HEK293 (cell line): ENCODE measurements at regions not wholly inside any gene's neighbourhood (a gene's known extent, or its start where the extent isn't known, plus 50 kb on each side); places are given as distances from the start of the nearest gene placed in this dataset.

ENCODE experiments used
- CTCF ChIA-PET: fragments of 350-600 bp; formaldehyde crosslinking; extraction: SDS; loops from one replicate; lab custom pipeline; 2021; ENCODE audit warnings: antibody characterized with exemption; lab: Yijun Ruan, JAX
- POLR2A ChIA-PET: fragments of 300-600 bp; formaldehyde crosslinking; extraction: SDS; loops from one replicate; lab custom pipeline; 2020; ENCODE audit warnings: antibody characterized with exemption, inconsistent platforms; lab: Yijun Ruan, JAX
- H3K27ac ChIP-seq: fragments of 200-500 bp; sonication (Bioruptor generic); 2 replicates; pipeline ENCODE4 v1.5.1; 2014; ENCODE audit warnings: low read depth, low read length, control low read depth, inconsistent platforms; ENCODE audit errors: extremely low read depth
- H3K36me3 ChIP-seq, 2 experiments: fragments of 200-500 bp in 1 of 2; sonication (Bioruptor generic) in 1 of 2; 1 replicate in 1 of 2; 2 replicates in 1 of 2; pipeline ENCODE4 v1.5.1; 2014 to 2017; ENCODE audit warnings: inconsistent platforms in 2 of 2, low read length in 2 of 2; ENCODE audit not compliant: control insufficient read depth in 2 of 2, insufficient read depth in 1 of 2
- H3K4me1 ChIP-seq: fragments of 200-500 bp; sonication (Bioruptor generic); 2 replicates; pipeline ENCODE4 v1.5.1; 2014; ENCODE audit warnings: mild to moderate bottlenecking, low read length, inconsistent platforms; ENCODE audit not compliant: control insufficient read depth, insufficient read depth
- H3K4me3 ChIP-seq: 2 replicates; pipeline ENCODE4 v1.5.1; 2011; ENCODE audit warnings: low read depth, mild to moderate bottlenecking, control low read depth, low read length, moderate library complexity
- H3K9me3 ChIP-seq: fragments of 200-500 bp; sonication (Bioruptor generic); 2 replicates; pipeline ENCODE4 v1.5.1; 2014; ENCODE audit warnings: low read depth, low read length, inconsistent platforms; ENCODE audit not compliant: control insufficient read depth, insufficient read depth
- BCL11B ChIP-seq: fragments of 450-650 bp; formaldehyde crosslinking; IDR thresholded peaks from 2 replicates; pipeline ENCODE4 v1.5.1; 2016; ENCODE audit warnings: low read depth, missing biosample characterization, missing genetic modification characterization
- KLF16 ChIP-seq: fragments of 450-650 bp; formaldehyde crosslinking; IDR thresholded peaks from 2 replicates; pipeline ENCODE4 v1.5.1; 2017; ENCODE audit warnings: missing biosample characterization, missing genetic modification characterization
- OVOL3 ChIP-seq: fragments of 450-650 bp; formaldehyde crosslinking; IDR thresholded peaks from 2 replicates; pipeline ENCODE4 v1.5.1; 2016; ENCODE audit warnings: missing biosample characterization, missing genetic modification characterization
- PATZ1 ChIP-seq: fragments of 450-650 bp; formaldehyde crosslinking; IDR thresholded peaks from 2 replicates; pipeline ENCODE4 v1.5.1; 2016; ENCODE audit warnings: missing biosample characterization, missing genetic modification characterization
- PRDM6 ChIP-seq: fragments of 450-650 bp; formaldehyde crosslinking; IDR thresholded peaks from 2 replicates; pipeline ENCODE4 v1.5.1; 2017; ENCODE audit warnings: missing biosample characterization, missing genetic modification characterization
- YY2 ChIP-seq: fragments of 450-650 bp; formaldehyde crosslinking; IDR thresholded peaks from 2 replicates; pipeline ENCODE4 v1.5.1; 2016; ENCODE audit warnings: missing biosample characterization, missing genetic modification characterization
- ZBTB1 ChIP-seq: fragments of 450-650 bp; formaldehyde crosslinking; IDR thresholded peaks from 2 replicates; pipeline ENCODE4 v1.5.1; 2016; ENCODE audit warnings: missing biosample characterization, missing genetic modification characterization
- ZFP3 ChIP-seq: fragments of 450-650 bp; formaldehyde crosslinking; IDR thresholded peaks from 2 replicates; pipeline ENCODE4 v1.5.1; 2016; ENCODE audit warnings: low read depth, missing biosample characterization, missing genetic modification characterization
- ZNF112 ChIP-seq: fragments of 450-650 bp; formaldehyde crosslinking; IDR thresholded peaks from 2 replicates; pipeline ENCODE4 v1.5.0; 2017; ENCODE audit warnings: missing biosample characterization, missing genetic modification characterization
- ZNF157 ChIP-seq: fragments of 450-650 bp; formaldehyde crosslinking; IDR thresholded peaks from 2 replicates; pipeline ENCODE4 v1.5.1; 2016; ENCODE audit warnings: missing biosample characterization, missing genetic modification characterization
- ZNF16 ChIP-seq: fragments of 450-650 bp; formaldehyde crosslinking; IDR thresholded peaks from 2 replicates; pipeline ENCODE4 v1.5.1; 2016; ENCODE audit warnings: low read depth, missing biosample characterization, missing genetic modification characterization
- ZNF221 ChIP-seq: fragments of 450-650 bp; formaldehyde crosslinking; IDR thresholded peaks from 2 replicates; pipeline ENCODE4 v1.5.1; 2017; ENCODE audit warnings: missing biosample characterization, missing genetic modification characterization, borderline replicate concordance
- ZNF248 ChIP-seq: fragments of 450-650 bp; formaldehyde crosslinking; IDR thresholded peaks from 2 replicates; pipeline ENCODE4 v1.5.1; 2017; ENCODE audit warnings: missing biosample characterization, missing genetic modification characterization
- ZNF274 ChIP-seq, 2 experiments: fragments of 200-500 bp in 1 of 2; fragments of 450-650 bp in 1 of 2; sonication (Bioruptor generic) in 1 of 2; formaldehyde crosslinking in 1 of 2; IDR thresholded peaks; 2 replicates each; pipeline versions ENCODE4 v1.5.1 to v1.6.1; 2014 to 2016; ENCODE audit warnings: borderline replicate concordance in 1 of 2, inconsistent platforms in 1 of 2, low read length in 1 of 2, missing biosample characterization in 1 of 2, missing genetic modification characterization in 1 of 2
- ZNF280C ChIP-seq: fragments of 450-650 bp; formaldehyde crosslinking; IDR thresholded peaks from 2 replicates; pipeline ENCODE4 v1.5.1; 2016; ENCODE audit warnings: missing biosample characterization, missing genetic modification characterization
- ZNF335 ChIP-seq: fragments of 450-650 bp; formaldehyde crosslinking; conservative IDR thresholded peaks from 2 replicates; pipeline ENCODE4 v1.5.1; 2016; ENCODE audit warnings: missing biosample characterization, missing genetic modification characterization
- ZNF350 ChIP-seq: fragments of 450-650 bp; formaldehyde crosslinking; IDR thresholded peaks from 2 replicates; pipeline ENCODE4 v1.5.0; 2017; ENCODE audit warnings: missing biosample characterization, mild to moderate bottlenecking, missing genetic modification characterization
- ZNF391 ChIP-seq: fragments of 450-650 bp; formaldehyde crosslinking; IDR thresholded peaks from 2 replicates; pipeline ENCODE4 v1.5.1; 2016; ENCODE audit warnings: low read depth, missing biosample characterization, missing genetic modification characterization, borderline replicate concordance
- ZNF394 ChIP-seq: fragments of 450-650 bp; formaldehyde crosslinking; IDR thresholded peaks from 2 replicates; pipeline ENCODE4 v1.5.1; 2016; ENCODE audit warnings: missing biosample characterization, missing genetic modification characterization, mild to moderate bottlenecking, moderate library complexity, borderline replicate concordance
- ZNF449 ChIP-seq: fragments of 450-650 bp; formaldehyde crosslinking; IDR thresholded peaks from 2 replicates; pipeline ENCODE4 v1.5.1; 2017; ENCODE audit warnings: missing biosample characterization, mild to moderate bottlenecking, missing genetic modification characterization, moderate library complexity
- ZNF777 ChIP-seq: fragments of 450-650 bp; formaldehyde crosslinking; IDR thresholded peaks from 2 replicates; pipeline ENCODE4 v1.5.1; 2017; ENCODE audit warnings: missing biosample characterization, missing genetic modification characterization, borderline replicate concordance
- ZNF830 ChIP-seq: fragments of 450-650 bp; IDR thresholded peaks from 2 replicates; pipeline ENCODE4 v1.5.0; 2018; ENCODE audit warnings: missing biosample characterization, missing genetic modification characterization, low read depth, mild to moderate bottlenecking, moderate library complexity
- ZSCAN16 ChIP-seq: fragments of 450-650 bp; formaldehyde crosslinking; IDR thresholded peaks from 2 replicates; pipeline ENCODE4 v1.5.1; 2016; ENCODE audit warnings: missing biosample characterization, missing genetic modification characterization
- ZSCAN18 ChIP-seq: fragments of 450-650 bp; formaldehyde crosslinking; IDR thresholded peaks from 2 replicates; pipeline ENCODE4 v1.5.1; 2016; ENCODE audit warnings: missing biosample characterization, missing genetic modification characterization
- ZSCAN5A ChIP-seq: fragments of 450-650 bp; formaldehyde crosslinking; IDR thresholded peaks from 2 replicates; pipeline ENCODE4 v1.5.1; 2016; ENCODE audit warnings: missing biosample characterization, missing genetic modification characterization

GRCh38 chrX:17993062-17993461 is 132.0 kb upstream of the RAI2 start:
- no peak for TF ChIP-seq ZNF830 (tag by site-specific recombination)
- no peak for TF ChIP-seq KLF16 (tag by site-specific recombination)
- no peak for TF ChIP-seq ZNF248 (tag by site-specific recombination)
- no peak for TF ChIP-seq ZNF280C
- no peak for TF ChIP-seq ZSCAN18 (tag by site-specific recombination)
- no peak for TF ChIP-seq ZFP3 (tag by site-specific recombination)
- no peak for TF ChIP-seq ZNF350 (tag by site-specific recombination)
- TF ChIP-seq ZSCAN16 (tag by site-specific recombination) = no peak
- no peak for TF ChIP-seq ZNF112 (tag by site-specific recombination)
- TF ChIP-seq ZNF221 = no peak
- no peak for TF ChIP-seq ZSCAN5A (tag by site-specific recombination)
- no peak for TF ChIP-seq OVOL3 (tag by site-specific recombination)
- Histone ChIP-seq H3K27ac (no peak overlapping the region), H3K9me3 (no peaks in the 10 kb centered on the region), H3K4me1 (no peaks in the 10 kb centered on the region), H3K36me3 (no peaks in the 10 kb centered on the region), H3K4me3 (no peak overlapping the region)
- CTCF ChIA-PET = no interaction called here
- POLR2A ChIA-PET = no interaction called here

- H3K36me3 ChIP-seq = no peaks in the 10 kb centered on the region
- ChIA-PET POLR2A (interaction anchor here (0.7 kb wide), 1 partner anchor 253 kb away, joined by 3 read pairs; no protein-coding TSS in a partner anchor), CTCF (interaction anchor here (0.6 to 0.9 kb wide), 2 partner anchors 9 to 296 kb away, joined by 3 to 9 read pairs; no protein-coding TSS in a partner anchor)
- no peaks in the 10 kb centered on the region for H3K4me1 ChIP-seq
- H3K9me3 ChIP-seq = no peaks in the 10 kb centered on the region
- no peak overlapping the region for H3K4me3 ChIP-seq
- no peak overlapping the region for H3K27ac ChIP-seq
- TF ChIP-seq PRDM6 (tag by site-specific recombination) (no peak), BCL11B (tag by site-specific recombination) (no peak), ZBTB1 (tag by site-specific recombination) (no peak), ZNF394 (no peak), ZNF274 (IDR thresholded peaks at IDR 0.05; ENCODE audit: low read length) (no peak), ZNF274 (tag by site-specific recombination; IDR thresholded peaks at IDR 0.05; ENCODE audit: borderline replicate concordance) (no peak), ZNF777 (no peak), ZNF16 (tag by site-specific recombination) (no peak), ZNF335 (tag by site-specific recombination) (no peak), YY2 (tag by site-specific recombination) (no peak), ZNF449 (no peak), ZNF391 (no peak), PATZ1 (tag by site-specific recombination) (no peak), ZNF157 (no peak)
Observed at GRCh38 chrX:17990532-17990931, 129.4 kb upstream of the RAI2 start.
